NCI-H2029 (cell line): ENCODE measurements at regions not wholly inside any gene's neighbourhood (a gene's known extent, or its start where the extent isn't known, plus 50 kb on each side); places are given as distances from the start of the nearest gene placed in this dataset.

Source experiments
- DNase-seq: peaks from one replicate; lab custom pipeline; 2025; lab: John Stamatoyannopoulos, UW

DNA sequence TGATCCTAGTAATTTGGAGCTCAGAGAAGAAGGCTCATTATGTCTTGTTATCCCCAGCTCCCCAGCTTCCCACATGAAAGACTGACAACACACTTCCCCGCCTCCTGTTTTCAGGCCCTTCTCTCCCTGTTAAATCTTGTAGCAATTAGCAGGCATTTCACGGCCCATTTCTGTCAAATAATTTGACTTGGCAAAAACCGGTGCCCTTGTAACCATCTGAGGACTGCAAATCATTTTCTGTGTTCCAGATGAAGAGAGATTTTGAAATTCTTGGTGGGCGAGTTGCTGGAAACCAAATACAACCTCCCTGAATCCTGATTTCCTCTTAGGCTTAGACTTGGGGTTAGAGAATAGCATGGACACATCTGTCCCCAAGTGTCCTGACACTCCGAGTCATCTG lies 109.7 kb downstream of the MSX2 start:
- DNase-seq = no peak

DNA sequence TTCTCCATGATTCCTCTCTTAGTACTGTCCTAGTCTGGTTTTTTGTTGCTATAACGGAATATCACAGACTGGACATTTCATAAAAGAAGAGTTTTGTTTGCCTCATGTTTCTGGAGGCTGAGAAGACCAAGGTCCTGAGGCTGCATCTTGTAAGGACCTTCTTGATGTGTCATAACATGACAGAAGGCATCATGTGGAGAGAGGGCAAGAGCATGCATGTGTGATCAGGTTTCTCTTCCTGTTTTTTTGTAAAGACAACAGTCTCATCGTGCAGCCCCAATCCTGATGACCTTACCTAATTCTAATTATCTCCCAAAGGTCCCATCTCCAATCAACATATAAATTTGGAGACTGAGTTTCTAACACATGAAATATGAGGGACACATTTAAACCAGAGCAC lies 108.4 kb downstream of the MSX2 start:
- no peak for DNase-seq

DNA sequence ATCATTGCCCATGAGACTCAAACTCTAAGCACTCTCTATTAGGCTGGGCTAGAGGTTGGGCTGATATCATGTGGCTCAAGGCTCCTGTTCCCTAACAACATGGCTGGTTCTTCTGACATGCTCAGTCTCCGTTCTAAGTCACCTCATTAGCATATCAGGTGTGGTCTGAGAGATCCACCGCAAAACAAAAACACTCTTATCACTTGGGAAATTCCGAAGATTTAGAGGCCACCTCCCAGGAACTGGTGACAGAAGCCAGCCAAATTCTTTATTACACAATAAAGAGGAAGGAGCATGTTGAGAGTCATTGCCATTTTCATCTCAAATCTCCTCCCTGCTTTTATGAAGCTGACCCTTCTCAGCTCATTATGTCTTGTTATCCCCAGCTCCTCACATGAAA lies 107.6 kb downstream of the MSX2 start:
- DNase-seq = no peak

DNA sequence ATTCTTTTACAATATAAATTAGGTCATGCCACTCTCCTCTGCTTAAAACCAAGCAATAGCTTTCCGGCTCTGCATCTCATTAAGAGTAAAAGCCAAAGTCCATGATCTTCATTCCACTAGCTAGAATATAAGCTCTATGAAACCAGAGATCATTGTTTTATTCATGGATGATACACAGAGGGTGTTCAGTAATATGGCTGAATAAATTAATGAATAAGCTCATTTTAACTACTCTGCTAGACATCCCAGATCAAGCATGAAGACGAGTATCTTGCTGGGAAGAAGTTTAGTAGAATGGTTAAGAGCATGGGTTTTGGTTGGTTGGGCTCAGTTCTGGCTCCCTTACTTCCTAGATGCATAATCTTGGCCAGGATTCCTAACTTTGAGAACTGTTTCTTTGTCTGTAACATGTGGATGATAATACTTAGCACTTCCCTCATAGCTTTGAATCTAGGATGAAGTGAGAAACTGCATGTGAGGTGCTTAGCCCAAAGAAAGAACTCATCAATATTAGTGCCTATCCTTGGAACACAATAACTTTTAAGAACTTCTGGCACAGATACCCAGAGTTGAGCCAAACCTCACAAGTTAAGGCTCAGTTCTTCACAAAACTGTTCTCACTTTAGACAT lies 106.8 kb downstream of the MSX2 start:
- no peak for DNase-seq

DNA sequence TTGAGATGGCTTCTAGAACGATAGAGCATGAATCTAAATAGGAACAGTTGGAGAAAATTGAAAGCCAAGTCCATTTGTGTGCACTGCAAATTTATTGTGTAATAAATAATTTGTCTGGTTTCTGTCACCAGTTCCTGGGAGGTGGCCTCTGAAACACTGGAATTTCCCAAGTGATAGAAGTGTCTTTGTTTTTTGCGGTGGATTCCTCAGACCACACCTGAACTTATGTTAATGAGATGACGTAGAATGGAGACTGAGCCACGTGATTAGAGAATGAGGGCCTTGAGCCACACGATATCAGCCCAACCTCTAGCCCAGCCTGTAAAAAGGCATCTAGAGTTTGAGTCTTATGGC lies 105.1 kb downstream of the MSX2 start:
- no peak for DNase-seq

DNA sequence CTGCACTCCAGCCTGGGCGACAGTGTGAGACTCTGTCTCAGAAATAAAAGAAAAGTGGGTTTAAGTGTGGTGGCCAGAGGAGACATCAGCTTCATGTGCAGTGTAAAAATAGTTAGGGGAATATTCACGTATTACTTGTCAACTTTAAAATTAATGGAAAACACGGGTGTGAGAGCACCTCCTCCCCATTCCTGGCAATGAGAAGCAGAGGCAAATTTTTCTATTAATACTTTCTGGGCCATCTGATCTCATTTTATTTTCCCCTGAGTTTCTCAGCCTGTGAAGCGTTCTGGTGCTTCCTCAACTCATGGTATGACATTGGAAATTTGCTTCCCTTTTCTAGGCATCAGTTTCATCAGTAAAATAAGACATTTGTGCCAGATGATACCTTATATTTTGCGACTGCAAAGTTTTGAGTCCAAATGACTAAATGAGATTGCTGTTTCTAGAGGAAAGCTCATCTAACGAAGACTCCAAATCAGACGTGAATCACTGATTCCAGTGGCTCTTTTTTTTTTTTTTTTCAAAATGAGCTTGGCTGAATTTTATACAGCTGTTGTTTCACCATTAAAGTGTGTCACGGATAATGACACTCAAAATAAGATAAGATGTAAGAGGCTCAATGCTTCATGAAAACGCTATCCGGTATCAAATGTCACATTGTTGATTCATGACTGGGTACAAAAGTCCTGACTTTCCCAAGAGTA lies 104.6 kb downstream of the MSX2 start:
- no peak for DNase-seq

DNA sequence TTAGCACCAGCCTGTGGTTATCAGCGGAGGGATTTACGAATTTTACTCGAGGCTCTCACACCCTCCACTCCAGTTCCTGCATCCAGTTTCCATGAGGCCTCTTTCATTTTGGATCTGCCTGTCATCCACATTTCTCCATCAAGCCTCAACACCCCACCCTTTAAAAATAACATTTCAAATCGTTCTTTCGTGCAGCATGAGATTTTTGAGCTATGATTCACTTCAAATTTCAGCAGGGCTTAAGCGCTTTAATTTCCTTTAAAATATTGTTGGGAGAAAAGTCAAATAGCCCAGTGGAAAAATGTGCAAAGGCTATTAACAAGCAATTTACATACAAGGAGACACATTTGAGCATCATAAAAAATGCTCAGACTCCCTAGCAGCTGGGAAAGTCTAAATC lies 103.2 kb downstream of the MSX2 start:
- no peak for DNase-seq

DNA sequence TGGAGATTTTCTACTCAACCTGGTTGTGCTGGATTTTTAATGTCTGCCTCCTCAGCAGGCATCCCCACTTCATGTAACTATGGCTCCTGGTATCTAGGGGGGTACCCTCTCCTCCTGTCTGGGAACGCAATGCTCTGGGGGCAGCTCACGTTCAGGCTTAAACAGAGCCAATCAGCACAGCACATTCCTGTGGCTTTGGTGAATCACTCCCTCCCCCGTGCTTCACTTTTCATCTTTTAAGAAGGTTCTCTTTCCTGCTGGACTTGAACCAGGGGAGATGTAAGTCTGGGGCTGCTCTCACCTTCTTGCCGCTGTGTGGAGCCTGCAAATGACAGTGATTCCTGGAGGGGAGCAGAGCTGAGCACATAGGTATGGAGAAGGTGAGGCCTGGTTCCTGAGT lies 101.2 kb downstream of the MSX2 start:
- DNase-seq = no peak

DNA sequence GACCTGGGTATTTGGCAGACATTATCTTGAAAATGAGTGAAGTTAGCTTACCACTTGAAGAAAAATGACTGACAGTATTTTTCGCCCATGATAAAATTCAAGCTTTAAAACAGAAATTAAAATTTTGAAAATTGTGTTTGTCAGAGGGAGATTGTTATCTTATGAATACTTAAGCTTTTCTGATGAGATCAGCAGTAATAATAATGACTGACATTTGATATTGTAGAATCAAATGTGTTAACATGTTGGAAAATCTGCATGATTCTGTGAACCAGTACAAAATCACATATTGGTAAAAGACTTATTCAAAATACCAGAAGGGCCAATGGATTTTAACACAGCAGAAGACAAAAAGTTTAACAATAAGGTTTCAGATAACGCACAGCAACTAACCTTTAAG lies 94.0 kb downstream of the MSX2 start:
- no peak for DNase-seq

DNA sequence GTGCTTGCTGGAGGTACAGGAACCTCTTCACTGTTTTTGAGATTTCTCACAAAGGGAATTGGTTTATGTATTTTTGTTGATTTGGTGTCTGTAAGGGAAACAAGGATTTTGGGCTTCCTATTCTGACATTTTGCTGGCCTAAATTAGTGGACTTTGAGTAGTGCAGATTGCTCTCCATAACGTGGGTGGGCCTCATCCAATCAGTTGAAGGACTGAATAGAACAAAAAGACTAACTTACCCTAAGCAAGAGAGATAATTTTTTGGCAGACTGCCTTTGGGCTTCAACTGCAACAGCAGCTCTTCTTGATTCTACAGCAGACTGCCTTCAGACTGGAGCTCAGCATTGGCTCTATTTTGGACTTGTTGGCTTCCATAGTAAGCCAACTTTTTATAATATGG lies 93.2 kb downstream of the MSX2 start:
- DNase-seq = no peak

DNA sequence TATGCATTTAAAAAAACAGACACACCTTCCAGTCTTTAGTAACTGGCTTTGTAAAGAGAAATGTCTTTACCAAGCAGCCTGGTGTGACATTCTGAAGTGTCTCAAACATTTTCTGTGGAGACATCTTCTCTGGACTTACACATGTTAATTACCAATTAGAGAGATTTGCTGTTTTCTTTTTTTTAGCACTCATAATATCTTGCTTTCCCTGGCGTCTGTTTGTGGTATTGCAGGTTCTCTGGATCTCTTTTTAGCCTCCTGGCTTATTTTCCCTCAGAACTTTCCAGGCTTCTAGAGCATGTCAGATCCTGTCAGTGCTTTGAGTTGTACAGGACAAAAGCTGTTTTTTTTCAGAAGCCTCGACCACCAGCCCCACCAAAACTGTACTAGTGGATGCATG lies 92.5 kb downstream of the MSX2 start:
- DNase-seq = no peak

DNA sequence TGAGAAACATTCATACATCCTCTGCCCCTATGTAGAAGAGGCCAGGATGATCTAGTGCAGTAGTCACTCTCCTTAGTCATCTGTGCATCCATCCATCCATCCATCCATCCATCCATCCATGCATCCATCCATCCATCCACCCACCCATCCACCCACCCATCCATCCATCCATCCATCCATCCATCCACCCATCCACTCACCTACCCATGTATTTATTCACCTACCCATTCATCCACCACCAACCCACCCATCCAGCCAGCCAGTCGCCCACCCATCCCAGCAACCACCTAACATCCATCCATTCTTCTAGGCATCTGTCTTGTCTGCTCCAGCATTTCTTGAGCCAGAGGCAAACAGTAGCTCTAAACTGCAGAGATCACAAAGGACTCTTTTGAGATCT lies 87.1 kb downstream of the MSX2 start:
- DNase-seq = no peak

DNA sequence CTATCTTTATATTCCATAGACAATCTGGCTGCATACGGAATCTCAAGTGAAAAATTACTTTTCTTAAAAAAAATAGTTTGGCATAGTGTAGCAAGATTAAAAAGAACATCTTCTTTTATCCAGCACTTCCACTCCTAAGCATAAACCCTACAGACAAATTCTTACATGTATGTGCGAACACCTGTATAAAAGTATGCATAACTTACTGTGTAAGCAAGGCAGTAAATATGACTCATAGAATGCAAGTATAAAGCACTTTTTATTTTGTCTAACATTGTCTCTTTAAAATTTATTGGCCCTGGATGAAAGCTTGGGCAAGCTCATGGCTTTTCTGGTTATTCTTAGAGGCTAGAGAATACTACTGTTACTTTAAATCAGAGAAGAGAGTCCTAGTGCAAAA lies 86.4 kb downstream of the MSX2 start:
- no peak for DNase-seq

DNA sequence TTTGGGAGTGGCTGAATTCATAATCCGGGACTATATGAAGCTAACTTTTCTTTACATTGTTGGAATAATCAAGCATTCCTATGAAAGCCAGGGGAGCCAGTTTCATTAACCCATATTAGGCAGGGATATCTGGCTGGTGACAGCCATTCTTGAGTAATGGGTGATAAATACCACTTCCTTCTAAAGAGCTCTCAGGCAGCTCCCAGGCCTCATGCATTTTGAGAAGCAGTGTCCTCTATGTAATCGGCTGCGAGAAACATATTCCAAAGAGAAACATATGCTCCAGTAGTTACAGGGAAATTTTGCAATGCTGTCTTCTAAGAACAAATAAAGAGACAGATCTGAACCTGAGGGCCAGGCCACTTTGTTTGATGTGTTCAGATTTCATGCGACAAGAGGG lies 83.1 kb downstream of the MSX2 start:
- DNase-seq = no peak

DNA sequence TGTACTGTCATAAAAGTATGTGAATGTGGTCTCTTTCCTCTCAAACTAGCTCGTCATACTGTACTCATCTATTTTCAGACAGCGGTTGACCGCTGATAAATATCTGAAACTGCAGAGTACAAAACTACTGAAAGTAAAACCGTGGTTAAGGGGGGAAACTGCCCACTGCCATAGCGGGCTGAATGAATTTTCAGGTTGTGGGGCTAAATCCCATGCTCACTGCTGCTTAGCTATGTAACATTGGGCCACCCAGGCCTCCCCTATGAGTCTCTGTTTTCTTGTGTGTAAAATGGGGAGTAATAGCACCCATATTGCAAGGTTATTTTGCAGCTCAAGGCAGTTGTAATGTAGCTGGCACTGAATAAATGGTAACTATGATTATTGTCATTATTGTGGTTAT lies 82.3 kb downstream of the MSX2 start:
- DNase-seq = no peak

DNA sequence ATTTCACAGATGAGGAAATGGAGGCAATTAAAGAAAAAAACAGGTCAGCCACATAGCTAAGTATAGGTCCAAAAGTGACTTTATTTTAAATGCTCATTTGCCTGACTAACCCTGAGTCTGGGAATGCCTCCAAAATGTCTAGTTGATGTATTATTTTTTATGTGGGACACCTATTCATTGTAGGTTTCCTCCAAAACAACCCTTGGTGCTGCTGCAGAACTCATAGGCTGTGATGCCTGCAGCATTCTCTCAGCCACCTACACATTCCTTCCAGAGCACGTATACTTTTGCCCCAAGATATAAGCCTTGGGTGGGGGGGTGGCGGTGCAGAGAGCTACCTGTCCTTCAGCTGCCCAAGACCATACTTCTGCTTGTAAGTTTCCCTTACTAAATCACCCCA lies 77.4 kb downstream of the MSX2 start:
- no peak for DNase-seq

DNA sequence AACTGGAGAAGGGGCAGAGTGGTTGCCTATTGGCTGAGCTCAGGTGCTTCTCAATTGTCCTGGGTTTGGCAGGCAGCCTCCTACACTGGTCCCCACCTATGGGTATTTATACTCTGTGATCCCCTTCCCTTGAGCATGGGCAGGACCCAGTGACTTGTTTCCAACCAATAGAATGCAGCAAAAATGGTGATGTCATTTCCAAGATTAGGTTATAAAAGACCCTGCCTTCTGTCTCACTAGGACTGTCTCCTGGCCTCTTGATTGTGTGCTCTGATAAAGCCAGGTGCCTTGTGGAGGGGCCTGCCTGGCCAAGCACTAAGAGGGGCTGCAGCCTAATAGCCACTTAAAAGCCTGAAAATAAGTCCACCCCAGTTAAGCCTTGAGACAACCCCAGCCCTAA lies 76.1 kb downstream of the MSX2 start:
- no peak for DNase-seq

DNA sequence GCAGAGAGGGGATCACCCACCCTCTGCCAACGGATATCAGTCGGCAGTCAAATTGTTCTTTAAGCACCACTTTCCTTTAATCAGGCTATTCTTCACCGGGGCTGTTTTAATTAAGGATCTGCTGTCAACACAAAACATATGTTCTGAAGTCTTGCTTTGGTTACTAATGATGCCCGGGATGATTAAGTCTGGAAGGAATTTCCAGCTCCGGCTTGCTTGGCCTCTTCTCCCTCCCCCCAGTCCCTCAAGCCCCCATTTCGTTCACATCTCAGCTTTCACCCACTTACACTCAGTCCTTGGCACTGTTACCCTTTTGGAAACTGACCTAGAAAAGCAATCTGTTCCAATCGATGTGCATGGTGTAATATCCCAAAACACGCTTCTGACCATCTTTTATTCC lies 74.7 kb downstream of the MSX2 start:
- DNase-seq = no peak

DNA sequence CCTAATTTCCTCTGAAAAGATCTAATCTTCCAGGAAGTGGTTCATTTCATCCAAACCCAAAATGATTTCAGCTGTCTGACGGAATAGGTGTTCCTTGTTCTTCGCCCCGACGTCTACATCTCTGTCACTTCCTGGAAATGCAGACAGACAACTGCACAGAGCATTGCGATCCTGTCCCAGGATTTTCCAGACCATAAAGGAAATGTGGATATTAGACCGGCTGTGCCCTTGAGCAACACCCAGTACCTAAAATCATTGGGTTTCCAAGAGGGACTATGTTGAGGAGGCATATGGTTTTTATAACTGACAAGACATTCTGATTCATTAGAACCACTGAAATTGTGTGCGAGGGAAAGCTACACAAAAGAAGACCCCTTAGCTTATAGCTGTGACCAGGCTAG lies 74.2 kb downstream of the MSX2 start:
- DNase-seq = no peak

DNA sequence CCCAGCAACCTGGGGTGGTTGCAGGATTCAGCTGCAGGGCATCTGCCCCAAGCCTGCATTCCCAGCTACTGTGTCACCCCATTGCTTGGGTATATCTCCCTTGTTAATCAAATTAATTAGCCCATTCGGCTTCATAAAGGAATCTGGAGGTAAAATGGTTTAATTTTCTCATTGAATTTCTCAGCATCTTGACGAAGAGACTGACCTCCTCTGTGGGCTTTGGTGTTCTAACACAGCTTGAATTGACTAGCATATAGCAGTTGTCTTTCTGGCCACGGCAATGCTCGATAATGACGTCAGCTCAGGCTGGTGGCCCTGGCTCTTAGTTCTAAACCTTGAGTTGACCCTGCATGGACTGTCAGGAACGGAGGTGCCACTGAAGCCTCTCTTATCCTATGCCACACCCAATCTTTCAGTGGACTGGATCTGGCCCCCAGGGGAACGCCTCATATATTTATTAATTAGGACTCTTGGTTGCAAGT lies 72.4 kb downstream of the MSX2 start:
- DNase-seq = no peak

DNA sequence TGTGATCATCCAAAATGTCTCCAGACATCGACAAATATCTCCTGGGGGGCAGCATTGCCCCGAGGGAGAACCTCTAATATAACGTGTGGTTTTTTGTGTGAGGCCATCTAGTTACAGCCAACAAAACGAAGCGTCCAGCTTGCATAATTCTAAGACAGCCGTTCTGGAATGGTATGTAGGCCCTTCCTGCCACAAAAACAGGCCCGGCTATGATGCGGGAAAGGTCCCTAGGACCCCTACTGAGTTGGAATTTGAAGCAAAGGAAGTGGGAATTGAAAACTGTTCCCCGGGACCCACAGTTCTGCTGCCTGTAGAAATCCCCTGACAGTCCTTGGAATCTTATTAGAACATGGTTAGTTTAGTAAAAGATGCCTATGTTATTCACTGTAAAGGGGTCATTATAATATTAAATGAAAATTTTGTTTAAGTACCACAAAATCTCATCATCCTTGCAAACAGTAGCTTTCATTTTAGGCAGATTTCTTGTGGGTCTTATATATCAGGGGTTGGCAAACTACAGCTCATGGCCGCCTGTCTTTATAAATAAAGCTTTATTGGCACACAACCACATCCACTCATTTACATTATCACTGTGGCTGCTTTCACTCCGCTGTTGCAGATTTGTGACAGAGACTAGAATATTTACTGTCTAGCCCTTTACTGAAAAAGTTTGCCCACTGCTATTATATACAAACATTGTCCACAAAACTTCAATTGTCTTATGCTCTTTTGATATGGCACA lies 70.7 kb downstream of the MSX2 start:
- DNase-seq = no peak

DNA sequence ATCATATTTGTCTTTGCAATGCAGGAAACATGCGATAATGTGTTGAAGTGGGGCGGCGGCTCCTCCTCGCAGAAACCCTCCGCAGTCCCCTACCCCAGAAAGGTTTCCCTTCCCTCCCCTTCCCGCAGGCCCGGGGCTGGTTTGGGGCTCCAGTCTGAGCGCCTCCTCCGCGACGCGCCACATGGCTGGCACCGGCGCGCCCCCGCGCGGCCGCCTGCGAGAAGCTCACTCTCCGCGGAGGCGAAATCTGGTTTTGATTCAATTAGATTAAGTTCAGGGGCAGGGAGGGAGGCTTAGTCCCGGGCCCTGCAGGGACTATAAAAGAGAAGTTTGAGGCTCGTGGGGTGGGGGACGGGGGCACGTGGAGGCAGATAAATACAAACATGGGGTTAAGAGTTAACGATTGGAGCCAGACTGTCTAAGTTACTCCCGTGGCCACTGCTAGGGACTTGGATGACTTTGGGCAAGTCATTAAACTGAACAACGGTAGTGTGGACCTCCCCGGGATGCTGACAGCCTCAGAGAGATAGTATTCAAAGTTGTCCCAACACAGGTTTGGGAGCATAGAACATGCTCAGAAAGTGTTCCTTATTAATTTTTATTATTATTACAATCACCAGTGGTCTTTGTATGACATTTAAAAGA lies 69.4 kb downstream of the MSX2 start:
- DNase-seq = peak; percentile 2

DNA sequence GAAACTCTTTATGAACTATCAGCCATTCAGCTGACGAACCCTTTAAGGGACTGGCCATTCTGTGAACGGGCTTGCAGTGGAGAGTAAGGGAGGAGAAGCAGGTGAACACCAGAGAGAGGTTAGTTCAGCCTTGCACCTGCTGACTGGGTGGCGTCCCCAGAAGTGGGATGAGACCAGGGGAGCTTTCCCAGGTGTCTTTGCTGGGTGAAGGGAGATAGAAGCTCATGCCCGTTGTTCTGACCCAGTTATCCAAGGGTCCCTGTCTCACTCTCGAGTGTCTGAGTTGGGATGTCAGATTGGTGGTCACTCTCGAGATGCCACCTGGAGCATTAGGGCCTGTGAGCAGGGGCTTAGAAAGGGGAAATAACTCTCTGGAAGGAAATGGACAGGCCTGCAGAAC lies 68.7 kb downstream of the MSX2 start:
- no peak for DNase-seq
